NT2/D1 (cell line): ENCODE measurements at regions not wholly inside any gene's neighbourhood (a gene's known extent, or its start where the extent isn't known, plus 50 kb on each side); places are given as distances from the start of the nearest gene placed in this dataset.
A peak's percentile ranks its signal among the peaks of the same experiment; 100 is the strongest.

Experiments
- DNase-seq: peaks from one replicate; pipeline ENCODE4 v3.0.0-alpha.2; 2011; ENCODE audit warnings: low read depth, low spot score
- H3K27me3 ChIP-seq: 2 replicates; pipeline ENCODE4 v1.6.0; 2011; ENCODE audit warnings: mild to moderate bottlenecking; ENCODE audit not compliant: insufficient read length, insufficient read depth
- H3K36me3 ChIP-seq: 2 replicates; pipeline ENCODE4 v1.6.1; 2011; ENCODE audit warnings: mild to moderate bottlenecking, low read length, mixed read lengths; ENCODE audit not compliant: insufficient read depth, insufficient read length
- H3K4me1 ChIP-seq: 2 replicates; pipeline ENCODE4 v1.5.1; 2011; ENCODE audit not compliant: insufficient read depth, insufficient read length
- H3K4me3 ChIP-seq: 2 replicates; pipeline ENCODE4 v1.5.1; 2011; ENCODE audit warnings: low read depth; ENCODE audit not compliant: insufficient read length
- H3K9ac ChIP-seq: 2 replicates; pipeline ENCODE4 v1.6.0; 2011; ENCODE audit warnings: low read depth; ENCODE audit not compliant: insufficient read length
- H3K9me3 ChIP-seq: 2 replicates; pipeline ENCODE4 v1.5.1; 2011; ENCODE audit warnings: mild to moderate bottlenecking, low read length; ENCODE audit not compliant: insufficient read depth
- SUZ12 ChIP-seq: IDR thresholded peaks from 2 replicates; pipeline ENCODE4 v1.6.1; 2011; ENCODE audit not compliant: insufficient read length, insufficient read depth; ENCODE audit errors: extremely low read depth
- YY1 ChIP-seq: IDR thresholded peaks from 2 replicates; pipeline ENCODE4 v1.6.1; 2011; ENCODE audit not compliant: insufficient read length, insufficient read depth
- ZNF274 ChIP-seq: IDR thresholded peaks from 2 replicates; pipeline ENCODE4 v1.6.1; 2011; ENCODE audit warnings: mild to moderate bottlenecking, low read depth, low read length

GRCh38 chr11:122215244-122215992, 99.4 kb upstream of the BLID start:
- Histone ChIP-seq H3K9me3 (peaks cover 8% of the 10 kb centered on the region; the same call in 1 of the 2 replicates), H3K9ac (no peak overlapping the region), H3K27me3 (no peaks in the 10 kb centered on the region), H3K4me1 (no peaks in the 10 kb centered on the region), H3K36me3 (no peaks in the 10 kb centered on the region), H3K4me3 (no peak overlapping the region)
- no peak for TF ChIP-seq ZNF274
- DNase-seq: peak; percentile 63

GRCh38 chr11:122214567-122214966, 98.6 kb upstream of the BLID start:
- TF ChIP-seq SUZ12: no peak
- no peak for TF ChIP-seq ZNF274
- TF ChIP-seq YY1: no peak
- Histone ChIP-seq H3K36me3 (no peaks in the 10 kb centered on the region), H3K9me3 (peaks cover 8% of the 10 kb centered on the region; the same call in 1 of the 2 replicates), H3K27me3 (no peaks in the 10 kb centered on the region), H3K4me1 (no peaks in the 10 kb centered on the region), H3K4me3 (no peak overlapping the region), H3K9ac (no peak overlapping the region)
- no peak for DNase-seq

GRCh38 chr11:122214080-122214479, 98.1 kb upstream of the BLID start:
- DNase-seq: no peak
- no peaks in the 10 kb centered on the region for H3K27me3 ChIP-seq
- no peak overlapping the region for H3K4me3 ChIP-seq
- no peak for TF ChIP-seq ZNF274
- TF ChIP-seq SUZ12: no peak
- TF ChIP-seq YY1: no peak
- no peaks in the 10 kb centered on the region for H3K4me1 ChIP-seq
- H3K9ac ChIP-seq: no peak overlapping the region
- no peaks in the 10 kb centered on the region for H3K36me3 ChIP-seq
- peaks cover 8% of the 10 kb centered on the region; the same call in 1 of the 2 replicates for H3K9me3 ChIP-seq

GRCh38 chr11:122213171-122213570, 97.2 kb upstream of the BLID start:
- DNase-seq: no peak
- no peaks in the 10 kb centered on the region for H3K27me3 ChIP-seq
- TF ChIP-seq ZNF274: no peak
- no peaks in the 10 kb centered on the region for H3K4me1 ChIP-seq
- H3K9ac ChIP-seq: no peak overlapping the region
- H3K36me3 ChIP-seq: no peaks in the 10 kb centered on the region
- no peak overlapping the region for H3K4me3 ChIP-seq
- peaks cover 8% of the 10 kb centered on the region; the same call in 1 of the 2 replicates for H3K9me3 ChIP-seq

- Histone ChIP-seq H3K36me3 (no peaks in the 10 kb centered on the region), H3K4me3 (no peak overlapping the region), H3K27me3 (no peaks in the 10 kb centered on the region), H3K9me3 (peaks cover 8% of the 10 kb centered on the region; the same call in 1 of the 2 replicates), H3K4me1 (no peaks in the 10 kb centered on the region), H3K9ac (no peak overlapping the region)
- no peak for DNase-seq
- TF ChIP-seq SUZ12: no peak
- no peak for TF ChIP-seq YY1
- TF ChIP-seq ZNF274: no peak
Observed at GRCh38 chr11:122210367-122210997, 94.5 kb upstream of the BLID start.

GRCh38 chr11:122209619-122210366, 93.8 kb upstream of the BLID start:
- Histone ChIP-seq H3K4me3 (no peak overlapping the region), H3K27me3 (no peaks in the 10 kb centered on the region), H3K9ac (no peak overlapping the region), H3K36me3 (no peaks in the 10 kb centered on the region), H3K9me3 (peaks cover 8% of the 10 kb centered on the region; the same call in 1 of the 2 replicates), H3K4me1 (no peaks in the 10 kb centered on the region)
- no peak for TF ChIP-seq SUZ12
- no peak for TF ChIP-seq YY1
- no peak for TF ChIP-seq ZNF274
- DNase-seq: no peak

- H3K4me1 ChIP-seq: no peaks in the 10 kb centered on the region
- H3K36me3 ChIP-seq: no peaks in the 10 kb centered on the region
- no peak for DNase-seq
- no peak overlapping the region for H3K4me3 ChIP-seq
- TF ChIP-seq ZNF274 (no peak), YY1 (no peak), SUZ12 (no peak)
- no peaks in the 10 kb centered on the region for H3K27me3 ChIP-seq
- no peaks in the 10 kb centered on the region for H3K9me3 ChIP-seq
- no peak overlapping the region for H3K9ac ChIP-seq
Observed at GRCh38 chr11:122207921-122208764, 92.1 kb upstream of the BLID start.
